ENCODE measurements at regions not wholly inside any gene's neighbourhood (a gene's known extent, or its start where the extent isn't known, plus 50 kb on each side); places are given as distances from the start of the nearest gene placed in this dataset.

GRCh38 chr4:58561170-58561569, 1451.0 kb upstream of the IGFBP7 start:
- no peak for DNase-seq (ENCODE audit: low read depth)

- no peak for DNase-seq (ENCODE audit: low read depth)
These were observed 1450.6 kb upstream of the IGFBP7 start for GRCh38 chr4:58560736-58561135.

DNA sequence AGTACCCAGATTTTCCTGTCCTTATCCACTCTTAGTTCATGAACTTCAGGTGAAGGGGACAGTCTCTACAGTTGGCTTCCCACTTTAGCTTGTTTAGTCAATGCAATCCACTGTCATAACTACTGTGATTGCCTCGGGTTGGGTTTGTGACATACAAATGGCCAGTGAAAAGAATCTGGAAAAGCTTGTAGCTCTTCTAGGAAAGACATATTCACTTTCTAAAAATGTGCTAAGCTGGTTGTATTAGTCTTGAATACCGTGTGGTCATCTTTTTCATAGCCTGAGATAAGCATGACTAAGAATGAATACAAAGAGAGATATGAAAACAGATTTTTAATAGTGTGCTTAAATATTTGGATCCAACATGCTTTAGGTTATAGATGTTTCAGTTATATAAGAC, 1443.5 kb upstream of the IGFBP7 start:
- DNase-seq (ENCODE audit: low read depth) = no peak

- DNase-seq (ENCODE audit: low read depth) = no peak
These were observed 1442.8 kb upstream of the IGFBP7 start for GRCh38 chr4:58553031-58553430.

DNA sequence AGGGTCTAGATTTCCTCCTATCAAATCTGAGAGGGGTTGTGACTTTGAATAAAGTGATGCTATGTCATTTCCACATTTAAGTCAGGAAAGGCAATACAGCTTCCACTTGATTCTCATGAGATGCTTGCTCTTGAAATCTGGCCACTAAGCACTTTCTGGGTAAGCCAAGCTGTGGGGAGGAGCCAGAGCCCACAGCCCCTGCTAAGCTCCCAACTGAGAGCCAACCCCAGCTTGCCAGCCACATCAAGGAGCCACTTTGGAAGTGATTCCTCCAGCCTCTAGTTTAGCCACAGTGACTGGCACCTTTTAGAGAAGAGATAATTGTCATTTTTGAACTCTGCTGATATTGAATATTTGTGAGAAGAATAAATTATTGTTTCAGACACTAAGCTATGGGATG, 1441.5 kb upstream of the IGFBP7 start:
- DNase-seq (ENCODE audit: low read depth) = no peak

DNA sequence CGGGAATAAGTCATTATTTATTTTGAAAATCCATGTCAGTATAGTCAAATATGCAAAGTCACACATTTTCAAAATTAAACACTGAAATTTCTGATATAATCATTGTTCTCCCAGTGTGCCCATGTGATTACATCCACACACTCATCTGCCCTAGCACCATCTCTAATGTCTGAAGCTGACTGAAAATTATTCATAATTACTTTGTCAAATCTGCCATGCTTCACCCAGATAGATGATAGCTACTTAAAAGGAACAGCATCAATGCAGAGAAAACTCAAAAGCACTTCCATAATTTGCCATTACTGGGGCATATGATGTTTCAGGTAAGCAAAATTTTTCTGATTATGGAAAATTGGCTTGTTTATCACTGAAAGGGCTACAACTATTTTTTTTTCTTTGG, 1433.3 kb upstream of the IGFBP7 start:
- no peak for DNase-seq (ENCODE audit: low read depth)

- no peak for DNase-seq (ENCODE audit: low read depth)
These were observed 1431.7 kb upstream of the IGFBP7 start for GRCh38 chr4:58541926-58542325.

GRCh38 chr4:58522765-58523382, 1412.7 kb upstream of the IGFBP7 start:
- no peak for DNase-seq (ENCODE audit: low read depth)

GRCh38 chr4:58515226-58515625, 1405.0 kb upstream of the IGFBP7 start:
- DNase-seq (ENCODE audit: low read depth) = no peak

GRCh38 chr4:58514299-58514698, 1404.1 kb upstream of the IGFBP7 start:
- DNase-seq (ENCODE audit: low read depth) = no peak

- DNase-seq (ENCODE audit: low read depth) = no peak
These were observed 1400.5 kb upstream of the IGFBP7 start for GRCh38 chr4:58510652-58511051.

DNA sequence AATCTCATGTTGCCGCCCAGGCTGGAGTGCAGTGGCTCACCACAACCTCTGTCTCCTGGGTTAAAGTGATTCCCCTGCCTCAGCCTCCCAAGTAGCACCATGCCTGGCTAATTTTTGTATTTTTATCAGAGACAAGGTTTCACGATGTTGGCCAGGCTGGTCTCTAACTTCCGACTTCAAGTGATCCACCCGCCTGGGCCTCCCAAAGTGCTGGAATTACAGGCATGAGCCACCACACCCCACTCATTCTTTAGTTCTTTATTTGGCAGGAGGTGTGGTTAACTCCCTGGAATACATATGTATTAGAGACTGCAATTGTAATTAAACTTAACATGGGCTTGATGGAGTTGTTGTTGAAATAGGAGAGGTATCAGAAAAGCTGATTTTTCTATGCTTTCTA, 1396.9 kb upstream of the IGFBP7 start:
- no peak for DNase-seq (ENCODE audit: low read depth)

- no peak for DNase-seq (ENCODE audit: low read depth)
These were observed 1392.7 kb upstream of the IGFBP7 start for GRCh38 chr4:58502839-58503238.

DNA sequence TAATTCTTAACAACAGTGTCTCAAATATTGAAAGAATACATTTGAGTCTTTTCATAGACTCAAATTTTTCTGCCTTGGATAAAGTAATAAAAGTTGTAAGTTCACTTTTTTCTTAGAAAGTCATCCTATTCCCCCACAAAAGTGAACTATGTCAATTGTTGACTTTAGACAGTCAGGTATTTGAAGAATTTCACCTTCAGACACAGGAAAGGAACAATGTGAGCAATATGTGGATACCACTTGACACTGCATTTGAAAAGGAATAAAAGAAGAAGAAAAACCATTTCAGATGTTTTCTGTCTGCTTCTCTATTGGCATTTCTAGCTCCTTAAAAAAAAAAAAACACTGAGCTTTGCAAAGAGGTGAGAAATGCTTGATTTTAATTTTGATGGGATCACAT, 1389.0 kb upstream of the IGFBP7 start:
- DNase-seq (ENCODE audit: low read depth) = no peak

GRCh38 chr4:58491620-58492019, 1381.4 kb upstream of the IGFBP7 start:
- no peak for DNase-seq (ENCODE audit: low read depth)

DNA sequence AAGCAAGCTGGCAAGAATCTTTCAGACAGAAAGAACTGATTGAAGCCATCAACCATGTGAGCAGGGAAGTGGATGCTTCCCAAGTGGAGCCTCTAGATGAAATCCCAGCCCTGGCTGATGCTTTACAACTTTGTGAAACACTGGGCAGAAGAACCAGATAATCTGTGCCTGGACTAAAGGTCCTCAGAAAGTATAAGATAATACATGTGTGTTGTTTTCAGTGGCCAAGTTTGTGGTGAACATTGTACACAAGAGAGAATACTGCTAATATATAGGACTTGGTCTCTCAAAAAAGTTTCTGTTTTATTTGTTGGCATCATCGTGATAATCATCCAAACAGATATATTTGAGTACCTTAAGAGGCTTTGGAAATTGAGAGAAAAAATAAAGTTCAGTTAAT, 1367.8 kb upstream of the IGFBP7 start:
- no peak for DNase-seq (ENCODE audit: low read depth)

GRCh38 chr4:58477513-58477912, 1367.3 kb upstream of the IGFBP7 start:
- no peak for DNase-seq (ENCODE audit: low read depth)

DNA sequence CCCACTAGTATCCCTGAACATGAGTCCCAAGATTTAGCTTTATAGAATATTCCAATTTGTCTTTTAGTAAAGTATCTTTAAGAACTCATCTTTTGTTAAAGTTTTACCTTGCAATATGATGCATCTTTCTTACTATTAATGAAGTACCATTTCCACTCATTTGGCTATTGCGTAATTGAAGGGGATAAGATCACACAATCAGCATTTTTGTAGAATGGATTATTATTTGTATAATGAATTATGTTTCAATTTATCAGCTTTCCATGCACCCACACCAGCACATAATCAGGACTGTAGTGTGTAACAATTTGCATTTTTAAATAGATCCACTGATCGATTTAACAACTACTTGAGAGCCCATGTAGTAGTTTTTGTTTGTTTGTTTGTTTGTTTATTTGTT, 1364.9 kb upstream of the IGFBP7 start:
- no peak for DNase-seq (ENCODE audit: low read depth)

GRCh38 chr4:58465031-58465430, 1354.8 kb upstream of the IGFBP7 start:
- no peak for DNase-seq (ENCODE audit: low read depth)

- no peak for DNase-seq (ENCODE audit: low read depth)
These were observed 1346.7 kb upstream of the IGFBP7 start for GRCh38 chr4:58456727-58457384.

DNA sequence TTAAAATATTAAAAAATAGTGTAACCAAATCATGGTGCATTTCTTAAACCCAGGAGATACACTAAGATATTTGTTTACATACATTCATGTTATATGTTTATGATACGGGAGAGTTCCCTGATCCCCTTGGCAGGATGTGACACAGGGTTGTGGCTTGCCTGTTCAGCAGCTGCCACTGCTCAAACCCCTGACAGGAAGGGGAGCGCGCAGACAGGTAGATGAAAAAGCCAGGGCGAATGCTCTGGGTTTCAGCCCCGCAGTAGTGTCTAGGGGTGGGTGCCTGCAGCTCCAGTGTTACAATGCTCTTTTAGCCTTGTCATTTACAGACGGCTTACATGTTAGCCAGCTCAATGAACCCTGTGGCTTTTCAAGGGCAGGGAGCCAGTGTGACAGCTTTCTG, 1343.8 kb upstream of the IGFBP7 start:
- no peak for DNase-seq (ENCODE audit: low read depth)

DNA sequence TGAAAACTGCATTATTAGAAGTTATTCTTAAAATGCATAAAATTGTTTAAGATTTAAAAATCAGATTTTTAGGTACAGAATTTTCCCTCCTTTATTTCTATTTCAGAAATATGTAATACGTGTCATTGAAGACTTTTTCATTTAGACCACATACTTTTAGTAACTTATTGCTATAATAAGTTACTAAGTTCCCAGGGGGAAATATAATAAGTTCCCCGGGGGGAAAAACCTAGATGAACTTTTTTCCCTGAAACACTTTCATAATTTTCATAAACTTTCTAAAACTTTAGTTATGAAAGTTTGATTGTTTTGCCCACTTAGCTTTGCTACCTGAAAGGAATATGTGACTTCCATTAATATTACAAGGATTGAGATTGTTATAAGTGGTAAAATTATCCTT, 1341.5 kb upstream of the IGFBP7 start:
- no peak for DNase-seq (ENCODE audit: low read depth)

DNA sequence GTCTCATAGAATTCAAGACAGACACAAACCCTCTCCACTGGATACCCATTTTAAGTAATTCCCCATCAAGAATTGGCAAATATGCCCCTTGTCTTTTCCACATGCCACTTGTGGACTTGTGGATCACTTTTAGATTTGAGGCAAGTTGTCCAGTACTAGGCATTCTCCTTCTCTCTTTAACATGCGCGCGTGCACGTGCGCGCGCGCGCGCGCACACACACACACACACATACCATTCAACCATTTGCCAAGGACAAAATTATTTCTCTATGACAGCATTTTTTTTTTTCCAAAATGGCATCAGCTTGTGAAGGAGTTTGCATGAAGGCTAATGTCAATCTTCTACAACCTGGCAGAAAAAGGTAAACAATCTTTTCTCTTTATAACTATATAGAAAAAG, 1325.7 kb upstream of the IGFBP7 start:
- DNase-seq (ENCODE audit: low read depth) = no peak

DNA sequence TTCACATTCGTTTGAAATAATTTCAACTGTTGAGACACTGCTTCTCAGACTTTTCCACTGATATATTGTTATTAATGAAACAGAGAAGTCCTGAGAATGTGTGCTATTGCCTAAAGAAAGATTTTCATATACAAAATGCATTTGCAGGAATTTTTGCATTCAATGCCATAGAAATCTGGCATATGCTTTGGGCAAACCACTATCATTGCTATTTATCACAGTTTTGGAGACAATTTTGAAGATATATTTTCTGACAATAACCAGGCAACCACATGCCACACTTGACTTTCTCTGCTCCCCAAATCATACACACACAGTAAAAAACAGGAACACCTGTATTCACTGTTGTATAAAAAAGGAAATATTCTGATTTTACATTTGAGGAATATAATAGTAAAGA, 1303.7 kb upstream of the IGFBP7 start:
- no peak for DNase-seq (ENCODE audit: low read depth)
